ENCODE measurements at regions not wholly inside any gene's neighbourhood (a gene's known extent, or its start where the extent isn't known, plus 50 kb on each side); places are given as distances from the start of the nearest gene placed in this dataset.

DNA sequence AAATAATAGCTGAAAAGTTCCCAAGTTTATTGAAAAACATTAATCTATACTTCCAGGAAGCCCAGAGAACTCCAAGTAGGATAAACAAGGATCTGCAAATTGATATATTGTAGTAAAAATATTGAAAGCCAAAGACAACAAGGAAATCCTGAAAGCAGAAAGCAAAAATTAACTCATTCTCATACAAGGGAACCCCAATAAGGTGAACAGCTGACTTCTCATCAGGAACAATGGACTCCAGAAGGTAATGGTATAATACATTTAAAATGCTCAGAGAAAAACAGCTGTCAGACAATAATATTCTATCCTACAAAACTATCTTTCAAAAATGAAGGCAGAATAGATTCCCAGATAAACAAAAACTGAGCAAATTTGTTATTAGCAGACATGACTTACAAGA lies 138.1 kb upstream of the BMP4 start:
- no peak for DNase-seq

DNA sequence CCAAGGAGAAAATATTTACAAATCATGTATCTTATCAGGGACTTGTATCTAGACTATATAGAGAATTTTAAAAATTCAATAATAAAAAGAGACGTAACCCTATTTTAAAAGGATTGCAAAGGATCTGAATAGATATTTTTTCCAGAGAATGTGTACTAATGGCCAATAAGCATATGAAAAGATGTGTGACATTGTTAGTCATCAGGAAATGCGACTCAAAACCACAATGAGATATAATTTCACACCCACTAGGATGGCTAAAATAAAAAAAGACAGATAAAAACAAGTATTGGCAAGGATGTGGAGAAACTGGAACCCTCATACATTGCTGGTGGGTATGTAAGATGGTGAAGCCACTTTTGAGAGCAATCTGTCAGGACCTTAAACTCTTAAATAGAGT lies 141.9 kb upstream of the BMP4 start:
- no peak for DNase-seq

DNA sequence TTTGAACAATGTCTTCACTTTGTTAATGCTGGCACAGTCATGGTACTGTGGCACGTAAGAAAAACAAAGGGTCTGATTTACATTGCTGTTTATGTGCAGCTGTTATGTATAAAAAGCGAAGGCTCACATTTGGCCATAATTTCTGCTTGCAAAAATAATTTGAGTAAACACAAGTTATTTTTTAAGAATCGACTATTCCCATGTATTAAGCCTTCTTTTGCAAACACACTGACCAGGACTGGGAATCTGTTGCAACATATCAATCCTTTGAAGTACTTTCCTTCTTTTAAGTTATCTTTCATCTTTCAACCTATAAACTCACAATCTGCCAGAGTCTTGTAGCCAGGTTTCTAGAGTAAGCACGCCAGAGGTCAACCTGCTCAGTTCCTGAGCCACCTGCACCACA lies 145.4 kb upstream of the BMP4 start:
- DNase-seq: no peak

DNA sequence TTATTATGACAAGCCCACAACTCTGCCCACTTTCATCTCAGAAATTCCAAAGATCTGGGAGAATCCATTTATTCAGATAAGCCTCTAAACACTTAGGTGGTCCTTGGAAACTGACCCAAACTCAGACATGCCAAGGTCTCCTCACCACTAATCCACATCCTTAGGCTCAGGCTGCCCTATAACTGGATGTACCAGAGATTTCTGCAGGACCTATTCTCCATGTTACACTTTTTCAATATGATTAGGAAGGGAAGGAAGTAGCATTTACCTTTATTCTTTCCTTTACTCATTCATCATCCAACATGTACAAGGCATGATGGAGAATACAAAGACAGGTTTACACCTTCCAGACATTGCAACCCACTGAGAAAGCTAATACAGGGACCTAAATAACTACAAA lies 145.9 kb upstream of the BMP4 start:
- DNase-seq: no peak

DNA sequence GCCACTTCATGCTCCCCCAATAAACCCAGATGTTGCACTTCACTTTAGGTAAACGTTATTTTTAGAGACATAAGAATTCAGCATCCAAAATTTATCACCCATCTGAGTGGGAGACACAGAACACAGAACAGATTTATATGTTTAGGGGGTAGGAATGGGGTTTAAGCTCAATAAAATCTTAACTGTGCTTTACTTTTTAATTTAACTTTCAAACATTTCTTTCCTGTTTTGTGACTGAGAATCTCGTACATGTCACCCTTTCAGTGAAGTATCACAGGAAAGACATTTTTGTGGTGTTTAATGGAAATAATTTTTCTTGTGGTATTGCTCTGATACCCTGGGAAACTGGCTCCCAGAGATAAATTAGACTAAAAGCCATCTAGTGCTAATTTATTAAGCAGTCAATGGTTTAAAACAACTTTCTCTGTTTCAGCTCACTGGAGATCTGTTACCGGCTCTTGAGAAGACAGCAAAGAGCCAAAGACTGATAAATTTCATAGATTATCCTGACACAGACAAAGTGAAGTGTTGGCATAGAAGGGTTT lies 148.0 kb upstream of the BMP4 start:
- no peak for DNase-seq

DNA sequence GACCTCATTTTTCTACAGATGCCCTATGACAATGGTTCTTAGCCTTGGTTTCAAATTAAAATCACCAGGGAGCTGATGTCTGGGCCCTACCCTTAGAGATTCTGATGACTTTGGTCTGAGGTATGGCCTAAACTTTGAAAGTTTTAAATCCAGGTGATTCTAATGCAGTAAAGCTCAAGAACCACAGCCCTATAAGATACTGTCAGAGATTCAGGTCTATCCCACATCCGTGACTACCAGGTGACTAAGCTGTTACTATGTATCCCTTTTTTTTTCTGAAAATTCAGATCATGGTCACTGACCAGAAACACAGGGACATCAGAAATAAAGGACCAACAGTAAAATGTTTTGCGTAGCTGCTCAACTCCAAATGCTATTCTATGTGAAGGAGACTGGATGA lies 148.8 kb upstream of the BMP4 start:
- no peak for DNase-seq

DNA sequence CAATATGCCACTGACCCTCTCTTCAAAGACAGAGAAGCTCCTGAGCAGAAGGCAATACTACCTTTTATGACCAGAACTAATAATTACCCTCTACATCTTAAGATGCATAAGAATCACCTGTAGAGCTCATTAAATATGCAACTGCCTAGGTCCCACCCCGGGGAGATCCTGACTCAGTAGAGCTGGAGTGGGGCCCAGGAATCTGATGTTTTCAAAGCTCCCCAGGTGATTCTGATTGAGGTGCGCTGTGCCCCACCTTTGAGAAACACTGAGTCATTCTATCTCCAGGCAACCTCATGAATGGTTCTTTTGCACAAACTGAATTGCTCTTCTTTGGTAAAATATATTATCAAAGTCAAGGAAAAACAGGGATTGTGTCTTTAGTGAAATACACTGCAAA lies 149.3 kb upstream of the BMP4 start:
- DNase-seq: no peak

DNA sequence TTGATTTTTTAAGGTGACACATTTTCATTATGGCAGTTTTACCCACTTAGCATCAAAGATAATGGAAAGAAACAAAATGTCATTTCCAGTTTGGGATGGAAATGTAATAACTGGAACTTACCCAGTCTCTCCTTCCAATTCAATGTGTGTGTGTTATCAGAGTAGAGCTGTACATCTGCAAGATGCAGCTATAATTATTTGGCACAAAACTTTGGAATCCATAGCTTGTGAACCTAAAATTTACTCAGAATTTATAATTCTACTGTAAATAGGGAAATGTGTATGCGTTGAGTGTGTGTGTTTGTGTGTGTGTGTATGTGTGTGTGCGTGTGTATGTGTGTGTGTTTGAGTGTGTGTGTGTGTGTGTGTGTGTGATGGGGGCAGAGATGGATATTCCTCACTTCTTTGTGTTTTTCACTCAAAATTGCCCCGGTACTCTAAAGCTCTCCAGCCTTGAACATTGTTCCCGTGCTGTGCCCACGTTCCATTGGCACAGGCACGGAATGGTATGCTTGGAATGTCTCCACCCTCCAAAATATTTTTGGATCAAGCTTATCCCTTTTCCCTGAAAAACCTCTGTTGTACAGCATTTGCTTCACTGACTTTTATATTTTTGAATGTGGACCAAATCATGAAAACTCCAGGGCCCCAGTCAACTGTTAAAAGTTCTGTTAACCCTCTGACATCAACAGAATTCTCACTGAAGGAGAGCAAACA lies 150.2 kb upstream of the BMP4 start:
- DNase-seq: no peak

DNA sequence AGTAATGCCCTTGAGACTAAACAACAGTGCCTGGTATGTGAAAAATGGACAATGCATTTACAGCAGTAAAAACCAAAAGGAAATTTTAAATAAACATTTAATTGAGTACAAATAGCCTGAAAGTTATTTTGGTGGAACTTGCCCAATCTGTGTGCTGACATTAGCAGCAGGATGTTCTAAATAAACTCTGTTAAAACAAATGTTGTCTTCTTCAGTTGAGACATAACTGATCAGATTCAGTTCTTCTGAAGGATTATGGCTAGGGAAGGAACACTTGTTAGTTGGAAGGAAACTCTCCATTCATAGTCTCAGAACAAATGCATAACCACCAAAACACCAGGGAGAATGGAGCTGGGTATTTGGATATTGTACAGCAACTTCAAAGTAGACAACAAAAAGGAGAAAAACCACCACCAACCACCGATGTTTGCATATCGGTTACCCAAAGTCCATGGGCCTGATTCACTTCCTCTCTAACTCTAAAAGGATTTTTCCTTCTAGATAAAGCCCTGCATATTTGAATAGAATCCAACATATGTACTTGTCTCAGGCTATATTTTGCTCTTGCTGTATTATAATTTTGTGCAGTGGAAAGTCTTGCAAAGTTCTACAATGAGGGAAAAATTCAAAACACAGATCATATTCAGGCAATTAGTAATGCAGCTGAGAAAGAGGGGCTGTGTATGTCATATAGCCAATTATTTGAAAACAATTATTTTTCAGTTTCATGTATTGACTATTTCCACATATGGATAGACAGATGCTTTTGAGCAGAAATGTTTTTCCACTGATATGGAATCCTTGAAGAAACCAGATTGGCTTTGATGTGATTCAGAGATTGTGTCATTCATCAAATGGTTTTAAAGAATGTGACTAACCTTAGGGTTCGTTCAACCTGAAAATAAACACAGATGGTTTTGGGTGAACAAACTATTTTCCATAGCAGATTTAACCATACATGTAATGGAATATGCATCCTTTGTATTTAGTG lies 152.2 kb upstream of the BMP4 start:
- no peak for DNase-seq

DNA sequence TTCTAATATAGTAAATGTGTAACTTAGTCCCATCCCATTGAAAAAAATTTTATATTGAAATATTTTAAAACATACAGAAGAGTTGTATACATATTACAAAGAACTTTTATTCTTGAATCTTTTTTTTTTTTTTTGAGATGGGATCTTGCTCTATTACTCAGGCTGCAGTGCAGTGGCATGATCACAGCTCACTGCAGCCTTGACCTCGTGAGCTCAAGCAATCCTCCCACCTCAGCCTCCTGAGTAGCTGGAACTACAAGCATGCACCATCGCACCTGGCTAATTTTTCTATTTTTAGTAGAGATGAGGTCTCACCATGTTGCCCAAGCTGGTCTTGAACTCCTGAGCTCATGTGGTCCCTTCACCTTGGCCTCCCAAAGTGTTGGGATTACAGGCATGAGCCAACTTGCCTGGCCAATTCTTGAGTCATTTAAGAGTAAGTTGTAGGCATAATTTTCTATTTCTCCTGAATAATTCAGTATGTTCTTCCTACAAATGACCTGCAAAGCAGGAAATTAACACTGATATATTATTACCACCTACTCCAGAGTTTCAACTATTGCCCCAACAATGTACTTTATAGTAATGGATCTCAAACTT lies 153.0 kb upstream of the BMP4 start:
- DNase-seq: no peak

DNA sequence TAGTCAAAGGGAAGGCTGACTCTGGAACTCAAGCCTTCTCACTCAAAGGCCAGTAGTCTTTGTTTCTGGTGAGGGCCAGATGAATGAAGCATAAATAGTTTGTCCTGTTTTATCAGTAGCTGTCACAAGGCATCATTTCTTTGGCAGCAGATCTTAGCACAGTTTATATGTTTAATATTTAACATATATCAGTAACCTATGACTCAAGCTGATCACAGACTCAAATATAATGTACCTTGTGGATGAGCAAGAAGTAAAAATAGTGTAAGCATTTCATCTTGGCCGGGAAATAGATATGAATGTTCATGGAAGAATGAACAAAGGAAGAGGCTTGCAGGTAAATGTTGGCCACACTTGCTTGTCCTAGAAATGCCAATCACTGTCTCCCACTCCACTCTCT lies 158.3 kb upstream of the BMP4 start:
- no peak for DNase-seq

DNA sequence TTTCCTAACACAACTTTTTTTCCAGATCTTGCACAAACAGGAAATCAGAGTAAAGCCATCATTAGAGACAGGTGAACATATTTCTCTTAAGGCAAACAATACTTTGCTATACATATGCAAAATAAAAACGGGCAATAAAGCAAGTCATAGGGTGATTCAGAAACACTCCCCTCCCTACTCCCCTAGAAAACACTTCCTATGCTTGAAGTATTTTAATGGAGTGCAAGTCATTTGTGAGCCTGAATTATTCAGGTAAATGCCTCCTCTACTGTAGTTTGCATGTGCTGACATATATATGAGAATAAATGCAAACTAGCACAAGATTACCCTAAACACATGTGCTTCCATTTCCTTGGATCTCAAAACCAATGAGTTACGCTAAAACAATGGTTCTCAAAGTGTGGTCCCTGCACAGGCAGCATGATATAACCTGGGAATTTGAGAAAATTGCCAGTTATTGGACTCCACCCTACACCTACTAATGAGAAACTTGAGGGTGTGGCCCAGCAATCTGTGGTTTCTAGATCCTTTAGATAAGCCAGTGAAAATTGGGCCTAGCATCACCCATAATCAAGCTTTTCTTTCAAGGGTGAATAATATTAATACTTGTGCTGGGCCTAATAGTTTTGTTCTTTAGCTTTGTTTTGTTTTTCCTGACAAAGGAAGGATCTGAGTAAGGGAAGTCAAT lies 159.7 kb upstream of the BMP4 start:
- no peak for DNase-seq

DNA sequence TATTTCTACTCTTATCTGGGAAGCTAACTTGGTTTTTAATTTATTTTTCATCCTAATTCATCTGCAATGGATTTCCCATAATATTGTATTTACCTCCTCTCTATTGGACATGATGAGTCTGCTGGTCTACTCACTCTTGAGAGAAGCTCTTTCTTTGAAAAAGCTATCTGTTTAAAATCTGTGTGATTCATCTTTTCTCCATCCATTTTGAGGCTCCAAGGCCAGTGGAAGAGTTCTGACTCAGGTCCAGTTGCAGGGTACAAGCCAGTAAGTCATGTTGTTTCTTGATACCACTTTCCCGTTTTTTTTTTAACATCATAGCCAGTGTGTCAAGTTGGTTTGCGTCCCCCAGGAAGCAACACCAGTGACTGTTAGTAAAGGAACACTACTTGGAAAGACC lies 160.3 kb upstream of the BMP4 start:
- DNase-seq: no peak

DNA sequence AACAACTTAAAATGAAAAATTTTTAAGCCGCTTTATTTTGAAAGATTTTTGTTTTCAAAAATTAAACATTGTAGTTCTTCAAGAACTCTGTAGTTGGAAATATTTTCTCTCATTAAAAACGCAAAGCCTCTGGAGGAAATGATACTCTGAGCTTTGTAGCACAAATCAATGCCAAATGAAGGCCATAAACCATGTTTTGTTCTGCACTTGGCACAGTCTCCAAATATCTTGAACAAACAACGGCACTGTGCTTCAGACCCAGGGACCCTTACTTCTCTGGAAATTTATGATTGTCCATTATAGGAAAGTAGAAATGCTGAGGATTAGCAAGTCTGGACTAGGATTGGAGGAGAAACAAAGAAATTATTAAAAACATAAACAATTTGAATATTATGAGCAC lies 160.8 kb upstream of the BMP4 start:
- no peak for DNase-seq

DNA sequence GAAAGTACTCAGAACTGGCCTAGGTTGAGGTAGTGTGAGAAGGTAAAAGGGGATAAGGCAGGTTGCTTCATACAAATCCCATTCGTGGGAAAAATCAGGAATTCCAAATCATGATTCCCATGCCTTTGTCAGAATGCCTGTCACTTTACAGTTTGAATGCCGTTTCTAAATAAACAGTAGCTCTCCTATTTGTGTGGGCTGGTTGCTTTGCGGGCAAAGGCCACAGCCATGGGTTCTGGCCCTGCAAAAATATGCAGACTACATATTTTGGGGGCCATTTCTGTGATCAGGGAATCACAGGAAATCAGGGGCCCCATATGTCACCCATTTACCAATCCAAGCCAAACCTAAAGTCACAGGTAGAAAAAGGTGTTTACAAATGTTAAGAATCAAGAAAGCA lies 161.3 kb upstream of the BMP4 start:
- no peak for DNase-seq

DNA sequence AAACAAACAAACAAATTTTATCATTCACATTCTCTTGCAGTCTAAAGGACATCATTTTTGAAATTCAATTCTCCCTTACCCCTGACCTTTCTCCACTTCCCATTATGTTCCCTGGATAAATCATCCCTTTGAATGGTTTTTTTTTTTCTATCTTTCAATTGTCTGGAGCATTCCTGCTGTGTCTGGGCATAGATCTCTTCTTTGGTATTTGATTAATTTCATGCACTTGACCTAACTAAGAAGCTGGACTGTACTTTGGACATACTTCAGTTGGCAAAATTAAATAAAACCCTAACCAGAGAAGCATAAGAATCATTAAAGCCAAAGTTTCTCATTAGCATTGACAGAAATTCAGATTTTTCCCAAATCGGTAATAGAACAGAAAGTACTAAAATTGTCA lies 163.6 kb upstream of the BMP4 start:
- no peak for DNase-seq

DNA sequence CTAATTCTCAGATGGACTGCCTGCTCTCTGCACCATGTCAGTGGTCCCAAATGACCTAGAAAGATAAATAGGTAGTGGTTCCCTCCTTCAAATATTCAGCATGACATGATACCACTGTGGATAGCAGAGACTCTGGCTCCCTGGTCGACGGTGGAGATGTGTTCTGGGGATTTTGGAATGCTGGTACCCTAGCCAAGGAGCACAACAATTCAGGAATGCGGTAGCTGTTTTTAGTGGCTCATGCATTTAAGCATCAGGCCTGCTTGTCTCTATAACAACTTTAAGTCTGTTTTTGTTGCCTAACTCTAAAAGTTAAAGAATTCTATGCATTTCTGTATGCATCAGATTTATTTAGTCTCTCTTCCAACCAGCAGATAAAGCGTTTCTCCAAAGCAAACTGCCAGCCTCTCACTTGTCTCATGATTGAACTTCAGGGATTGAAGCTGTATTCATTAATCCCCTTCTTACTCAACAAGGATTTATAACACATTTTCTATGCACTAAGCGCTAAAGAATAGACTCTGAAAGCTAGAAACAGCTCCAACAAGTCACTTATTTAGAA lies 164.9 kb upstream of the BMP4 start:
- DNase-seq: no peak

DNA sequence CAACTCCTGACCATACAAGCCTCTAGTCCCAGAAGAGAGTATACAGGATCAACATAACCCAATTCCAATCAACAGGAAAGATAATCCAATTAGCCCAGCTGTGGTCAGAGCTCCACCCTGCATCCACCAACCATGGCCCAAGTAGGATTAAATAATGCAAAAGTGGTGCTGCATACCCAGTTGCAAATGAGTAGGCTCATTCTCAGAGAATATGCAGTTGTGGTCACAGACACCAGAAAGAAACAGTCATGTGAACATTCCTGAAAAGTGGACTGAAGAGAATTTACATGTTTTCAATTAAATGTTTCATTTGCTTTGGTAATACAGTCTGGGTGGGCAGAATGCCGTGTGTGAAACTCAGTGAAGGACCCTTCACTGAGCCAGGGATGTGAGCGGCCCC lies 167.2 kb upstream of the BMP4 start:
- no peak for DNase-seq

DNA sequence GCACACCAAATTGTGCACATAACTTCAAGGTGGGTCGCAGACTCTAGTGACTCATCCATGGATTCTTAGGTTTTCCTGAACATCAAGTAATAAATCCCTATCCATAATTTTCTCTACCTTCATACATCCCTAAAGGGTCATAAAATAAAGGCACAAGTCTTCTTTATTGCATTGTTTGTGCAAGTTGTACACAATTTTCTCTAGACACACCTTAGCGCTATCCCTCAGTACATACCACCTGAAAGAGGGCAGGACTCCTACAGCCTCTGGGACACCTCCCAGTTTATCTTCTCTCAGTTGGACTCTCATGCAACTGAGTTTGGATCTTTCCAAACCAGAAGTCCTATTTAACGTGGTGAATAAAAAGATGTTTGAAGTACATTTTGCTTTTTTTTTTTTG lies 168.5 kb upstream of the BMP4 start:
- DNase-seq: no peak

DNA sequence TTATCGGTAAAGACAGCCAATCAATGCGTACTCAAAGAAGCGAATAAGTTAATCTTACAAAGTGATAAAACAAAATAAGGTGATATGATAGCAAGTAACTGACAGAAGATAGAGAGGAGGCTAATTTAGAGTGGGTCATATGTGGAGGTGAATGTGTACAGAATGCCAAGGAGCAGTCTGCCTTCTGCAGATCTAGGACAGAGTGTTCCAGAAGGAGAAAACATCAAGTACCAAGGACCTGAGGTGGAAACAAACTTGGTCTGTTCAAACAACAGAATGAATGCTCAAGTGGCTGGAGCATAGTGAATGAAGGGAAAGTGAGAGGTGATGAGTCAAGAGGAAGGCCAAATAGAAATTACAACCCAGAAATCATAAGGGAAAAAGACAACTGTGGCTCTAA lies 170.3 kb upstream of the BMP4 start:
- DNase-seq: no peak

DNA sequence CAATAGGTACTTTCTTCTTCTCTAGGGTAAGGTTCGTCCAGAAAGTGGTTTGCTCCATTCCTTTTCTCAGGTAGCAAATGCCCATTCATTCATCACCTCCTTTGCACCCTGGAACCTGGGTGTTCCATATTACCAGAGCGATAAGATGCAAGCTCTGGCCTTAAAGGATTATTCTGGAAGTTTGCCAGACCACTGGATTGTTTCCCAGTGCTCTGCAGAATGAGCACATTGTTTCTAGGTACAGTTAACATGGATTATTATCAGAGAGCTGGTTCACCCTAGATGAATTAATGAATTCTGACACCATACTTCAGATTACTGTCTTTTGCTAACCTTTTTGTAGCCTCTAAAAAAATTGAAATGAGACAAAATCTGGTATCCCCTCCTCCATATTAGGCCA lies 170.9 kb upstream of the BMP4 start:
- DNase-seq: no peak

DNA sequence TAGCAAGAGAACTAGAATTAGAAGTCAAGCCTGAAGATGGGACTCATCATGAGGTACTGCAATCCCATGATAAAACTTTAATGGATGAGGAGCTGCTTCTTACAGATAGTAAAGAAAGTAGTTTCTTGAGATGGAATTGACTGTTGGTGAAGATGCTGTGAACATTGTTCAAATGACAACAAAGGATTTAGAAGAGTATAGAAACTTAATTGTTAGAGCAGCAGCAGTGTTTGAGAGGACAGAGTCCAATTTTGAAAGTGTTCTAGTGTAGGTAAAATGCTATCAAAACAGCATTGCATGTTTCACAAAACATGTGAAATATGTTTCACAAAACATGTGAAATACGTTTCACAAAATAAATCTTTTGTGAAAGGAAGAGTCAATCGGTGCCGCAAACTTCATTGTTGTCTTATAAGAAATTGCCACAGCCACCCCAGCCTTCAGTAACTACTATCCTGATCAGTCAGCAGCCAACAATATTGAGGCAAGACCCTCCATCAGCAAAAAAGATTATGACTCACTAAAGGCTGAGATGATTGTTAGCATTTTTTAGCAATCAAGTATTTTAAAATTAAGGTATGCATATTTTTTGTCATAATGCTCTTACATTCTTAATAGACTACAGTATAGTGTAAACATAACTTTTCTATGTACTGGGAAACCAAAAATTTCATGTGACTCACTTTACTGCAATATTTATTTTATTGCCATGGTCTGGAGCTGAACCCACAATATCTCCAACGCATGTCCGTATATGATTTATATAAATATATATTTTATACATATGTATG lies 173.4 kb upstream of the BMP4 start:
- DNase-seq: no peak

Measured in T-helper 1 cell (primary cell).